GM18499 (cell line): ENCODE measurements at regions not wholly inside any gene's neighbourhood (a gene's known extent, or its start where the extent isn't known, plus 50 kb on each side); places are given as distances from the start of the nearest gene placed in this dataset.
"Not testable (repeated sequence)": the region's sequence is repeated elsewhere in the genome, so short reads cannot be mapped to it uniquely, and the experiment has no call there.

ENCODE experiments used
- ATAC-seq: cut with Tn5 transposase; IDR thresholded peaks from one replicate; pipeline ENCODE4 v1.9.1; 2021; ENCODE audit warnings: moderate number of reproducible peaks; ENCODE audit not compliant: insufficient read depth, unreplicated experiment

GRCh38 chr5:174560861-174561260 lies 163.5 kb upstream of the MSX2 start:
- ATAC-seq, result no peak

DNA sequence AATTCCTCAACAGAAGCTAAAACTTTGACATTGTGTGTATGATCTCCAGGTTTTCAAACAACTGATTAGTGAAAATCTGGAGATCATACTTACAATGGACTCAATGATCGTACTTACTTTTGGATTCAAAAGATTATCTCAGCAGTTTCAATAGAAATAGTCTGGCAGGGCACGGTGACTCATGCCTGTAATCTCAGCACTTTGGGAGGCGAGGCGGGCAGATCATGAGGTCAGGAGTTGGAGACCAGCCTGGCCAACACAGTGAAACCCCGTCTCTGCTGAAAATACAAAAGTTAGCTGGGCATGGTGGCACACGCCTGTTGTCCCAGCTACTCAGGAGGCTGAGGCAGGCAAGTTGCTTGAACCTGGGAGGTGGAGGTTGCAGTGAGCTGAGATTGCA lies 161.3 kb upstream of the MSX2 start:
- not testable (repeated sequence) for ATAC-seq

GRCh38 chr5:174563899-174564298 lies 160.5 kb upstream of the MSX2 start:
- no peak for ATAC-seq

DNA sequence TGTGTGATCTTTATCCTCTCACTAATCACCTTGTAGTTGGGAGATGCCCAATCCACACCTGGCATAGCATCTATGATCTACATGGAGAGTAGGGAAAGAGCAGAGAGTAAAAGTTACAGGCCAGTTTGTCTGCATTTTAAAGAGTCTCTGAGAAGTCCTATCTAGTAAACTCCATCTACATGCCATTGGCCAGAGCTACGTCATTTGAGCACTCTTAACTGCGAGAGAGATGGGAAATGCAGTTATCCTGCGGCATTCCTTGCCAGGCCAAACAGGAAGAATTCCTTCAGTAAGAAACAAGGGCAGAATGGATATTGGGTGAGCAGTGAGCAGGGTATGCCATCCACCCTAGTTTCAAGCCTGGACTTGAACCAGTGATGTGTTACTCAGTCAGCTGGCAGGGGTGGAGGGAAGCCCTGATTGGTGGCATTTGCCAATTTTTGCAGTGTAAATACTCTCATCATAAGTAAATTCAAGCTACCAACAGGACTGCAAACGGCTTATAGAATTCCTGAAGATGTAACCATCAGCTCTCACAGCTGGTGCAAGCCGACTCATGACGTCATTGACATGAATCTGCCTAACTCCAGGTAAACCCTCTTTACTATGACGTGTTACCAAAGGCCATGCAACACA lies 156.8 kb upstream of the MSX2 start:
- ATAC-seq, result no peak

GRCh38 chr5:174570662-174571061 lies 153.7 kb upstream of the MSX2 start:
- ATAC-seq, result no peak

- no peak for ATAC-seq
Observed at GRCh38 chr5:174571662-174572397, 152.6 kb upstream of the MSX2 start.

GRCh38 chr5:174572591-174572990 lies 151.8 kb upstream of the MSX2 start:
- ATAC-seq, result no peak

- ATAC-seq, result no peak
Observed at GRCh38 chr5:174573221-174573994, 151.0 kb upstream of the MSX2 start.

DNA sequence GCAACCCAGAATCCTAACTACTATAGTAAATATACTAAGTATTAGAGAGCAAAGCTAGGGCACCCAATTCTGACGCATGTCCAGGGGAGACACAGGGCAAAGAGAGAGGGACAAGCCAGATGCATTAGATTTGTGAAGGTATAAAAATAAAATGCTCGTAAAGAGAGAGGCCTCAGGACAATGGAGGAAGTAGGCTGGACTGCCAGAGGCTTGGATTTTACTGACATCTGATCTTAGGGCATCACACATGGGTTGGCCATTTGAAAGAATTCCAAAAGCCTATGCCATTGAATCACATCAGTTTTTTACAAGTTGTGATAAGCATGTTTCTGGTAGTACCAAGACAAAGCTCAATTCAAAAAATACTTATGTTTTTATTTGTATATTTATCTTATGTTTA lies 149.3 kb upstream of the MSX2 start:
- no peak for ATAC-seq

GRCh38 chr5:174576042-174576441 lies 148.3 kb upstream of the MSX2 start:
- ATAC-seq, result no peak

DNA sequence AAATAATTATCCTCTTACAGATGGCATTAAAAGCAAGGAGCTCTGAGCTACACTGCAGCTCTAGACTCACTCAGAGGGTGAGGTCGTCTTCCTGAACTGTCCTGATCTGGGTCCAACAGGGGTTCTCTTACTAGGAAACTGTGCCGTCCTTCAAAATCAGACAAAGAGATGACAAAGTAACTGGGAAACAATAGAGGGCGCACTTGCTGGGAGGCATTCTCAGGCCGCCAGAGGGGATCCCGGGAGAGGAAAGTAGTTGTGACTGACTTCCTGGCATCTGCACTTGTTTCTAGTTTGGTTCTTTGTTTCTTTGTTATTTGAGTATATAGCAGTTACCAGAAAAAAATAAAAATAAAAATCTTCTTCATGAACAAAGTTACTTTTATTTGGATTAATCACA lies 142.9 kb upstream of the MSX2 start:
- ATAC-seq, result no peak

DNA sequence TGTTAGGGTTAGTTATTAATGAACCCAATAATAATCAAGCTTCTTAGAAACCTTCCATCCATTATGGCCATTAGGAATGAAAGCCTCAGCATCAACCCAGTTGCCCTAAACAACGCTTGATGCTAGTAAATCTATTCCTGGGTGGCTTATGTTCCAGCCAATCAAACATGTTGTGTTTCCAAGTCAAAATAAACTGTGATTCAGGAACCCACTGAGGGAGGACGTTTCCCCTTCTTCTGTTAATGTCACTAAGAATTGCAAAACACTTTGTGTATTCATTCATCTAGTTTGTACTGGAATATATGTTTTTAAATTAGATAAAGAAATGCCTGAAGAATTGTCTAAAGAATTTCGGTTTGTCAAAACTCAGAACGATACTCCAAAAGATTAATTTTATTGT lies 142.5 kb upstream of the MSX2 start:
- ATAC-seq, result no peak

DNA sequence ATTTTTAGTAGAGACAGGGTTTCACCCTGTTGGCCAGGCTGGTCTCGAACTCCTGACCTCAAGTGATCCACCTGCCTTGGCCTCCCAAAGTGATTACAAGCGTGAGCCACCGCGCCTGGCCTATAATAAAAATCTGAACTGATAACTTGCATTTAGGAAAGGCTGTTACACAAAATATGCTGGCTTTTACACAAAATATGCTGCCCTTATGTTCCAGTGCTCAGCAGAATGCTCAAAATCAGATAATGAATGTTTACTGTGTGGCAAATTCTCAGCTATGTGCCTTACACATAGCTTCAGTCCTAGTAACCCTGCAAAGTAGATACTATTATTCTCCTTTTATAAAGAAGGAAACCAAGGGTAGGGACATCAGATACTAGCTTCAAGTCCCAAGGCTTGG lies 141.3 kb upstream of the MSX2 start:
- ATAC-seq, result no peak

DNA sequence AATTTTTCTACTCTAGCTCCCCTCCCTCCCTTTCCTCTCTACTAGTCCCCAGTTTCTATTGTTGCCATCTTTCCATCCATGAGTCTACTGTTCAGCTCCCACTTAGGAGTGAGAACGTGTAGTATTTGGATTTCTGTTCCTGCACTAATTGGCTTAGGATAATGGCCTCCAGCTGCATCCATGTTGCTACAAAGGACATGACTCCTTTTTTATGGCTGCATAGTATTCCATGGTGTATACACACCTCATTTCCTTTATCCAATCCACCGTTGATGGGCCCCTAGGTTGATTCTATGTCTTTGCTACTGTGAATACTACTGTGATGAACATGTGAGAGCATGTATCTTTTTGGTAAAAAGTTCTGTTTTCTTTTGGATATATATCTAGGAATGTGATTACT lies 138.9 kb upstream of the MSX2 start:
- no peak for ATAC-seq

DNA sequence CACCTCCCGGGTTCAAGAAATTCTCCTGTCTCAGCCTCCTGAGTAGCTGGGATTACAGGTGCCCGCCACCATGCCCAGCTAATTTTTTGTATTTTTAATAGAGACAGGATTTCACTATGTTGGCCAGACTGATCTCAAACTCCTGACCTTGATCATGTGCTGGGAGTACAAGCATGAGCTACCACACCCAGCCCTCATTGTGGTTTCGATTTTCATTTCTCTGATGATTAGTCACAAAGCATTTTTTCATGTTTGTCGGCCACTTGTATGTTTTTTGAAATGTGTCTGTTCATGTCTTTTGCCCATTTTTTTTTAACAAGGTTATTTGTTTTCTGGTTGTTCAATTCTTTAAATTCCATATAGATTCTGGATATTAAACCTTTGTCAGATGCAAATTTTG lies 138.2 kb upstream of the MSX2 start:
- not testable (repeated sequence) for ATAC-seq

- no peak for ATAC-seq
Observed at GRCh38 chr5:174589011-174589410, 135.4 kb upstream of the MSX2 start.

DNA sequence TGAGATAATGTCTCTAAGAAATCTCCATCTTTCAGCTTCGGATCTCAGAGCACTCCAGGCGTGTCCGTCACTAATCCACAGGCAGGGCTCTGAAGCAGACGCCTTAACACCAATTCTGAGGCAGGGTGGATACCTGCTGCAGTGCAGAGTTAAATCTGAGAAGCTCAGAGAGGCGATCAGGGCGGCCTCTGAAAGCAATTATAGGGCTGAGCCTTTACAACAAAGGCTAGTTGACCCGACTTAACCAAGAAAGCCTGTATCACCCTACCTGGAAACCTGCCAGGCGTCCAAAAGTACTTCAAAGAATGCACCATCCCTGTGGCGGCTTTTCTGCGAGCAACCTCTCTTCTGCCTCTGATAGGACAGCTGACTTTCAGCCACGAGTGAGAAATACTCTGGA lies 134.8 kb upstream of the MSX2 start:
- ATAC-seq, result no peak

DNA sequence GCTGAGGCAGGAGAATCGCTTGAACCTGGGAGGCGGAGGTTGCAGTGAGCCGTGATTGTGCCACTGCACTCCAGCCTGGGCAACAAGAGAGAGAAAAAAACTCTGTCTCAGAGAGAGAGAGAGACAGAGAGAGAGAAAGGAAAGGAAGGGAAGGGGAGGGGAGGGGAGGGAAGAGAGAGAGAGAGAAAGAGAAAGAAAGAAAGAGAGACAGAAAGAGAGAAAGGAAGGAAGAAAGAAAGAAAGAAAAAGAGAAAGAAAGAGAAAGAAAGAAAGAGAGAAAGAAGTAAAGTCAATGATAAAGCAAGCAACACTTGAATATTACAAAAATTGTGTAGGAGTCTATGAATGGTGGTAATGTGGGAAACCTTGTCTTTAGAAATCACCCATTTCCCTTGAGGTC lies 133.6 kb upstream of the MSX2 start:
- no peak for ATAC-seq

DNA sequence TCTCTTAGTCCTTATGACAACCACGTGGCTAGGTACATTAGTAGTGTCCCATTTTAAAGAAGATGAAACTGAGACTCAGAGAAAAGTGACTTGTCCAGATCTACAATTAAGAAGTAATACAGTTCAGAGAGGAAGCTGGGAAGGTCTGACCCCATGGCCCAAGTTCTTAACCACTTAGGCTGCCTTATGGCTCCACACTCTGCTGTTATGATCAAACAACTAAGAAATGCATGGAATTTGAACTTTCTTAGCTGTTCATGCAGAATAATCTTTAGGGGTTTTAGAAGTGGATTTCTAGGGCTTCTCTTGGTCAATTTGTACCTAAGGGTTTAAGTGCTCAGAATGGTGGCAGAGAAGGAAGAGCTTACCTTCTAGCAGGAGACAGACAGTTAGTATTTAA lies 128.0 kb upstream of the MSX2 start:
- no peak for ATAC-seq

- no peak for ATAC-seq
Observed at GRCh38 chr5:174599992-174600391, 124.4 kb upstream of the MSX2 start.

DNA sequence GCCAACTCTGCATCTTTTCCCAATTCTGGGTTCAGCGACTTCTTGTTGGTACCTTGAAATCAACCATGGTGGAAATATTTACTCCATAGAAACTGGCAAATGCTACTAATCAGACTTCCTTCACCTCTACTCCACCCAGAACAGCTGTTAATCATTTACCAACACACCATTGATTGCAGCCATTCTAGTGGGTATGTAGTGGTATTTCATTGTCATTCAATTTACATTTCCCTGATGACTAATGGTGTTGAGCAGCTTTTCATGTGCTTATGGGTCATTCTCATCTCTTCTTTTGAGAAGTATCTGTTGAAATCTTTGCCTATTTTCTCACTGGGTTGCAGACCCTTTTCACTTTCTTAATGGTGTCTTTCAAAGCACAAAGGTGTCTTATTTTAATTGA lies 122.4 kb upstream of the MSX2 start:
- ATAC-seq, result no peak
